Panc1 (cell line): ENCODE measurements at regions not wholly inside any gene's neighbourhood (a gene's known extent, or its start where the extent isn't known, plus 50 kb on each side); places are given as distances from the start of the nearest gene placed in this dataset.

ENCODE experiments used
- CTCF ChIP-seq: fragments of 450-650 bp; IDR thresholded peaks from 2 replicates; pipeline ENCODE4 v1.5.1; 2017; ENCODE audit warnings: mild to moderate bottlenecking
- POLR2AphosphoS5 ChIP-seq: IDR thresholded peaks from 2 replicates; pipeline ENCODE4 v1.6.1; 2012; ENCODE audit warnings: mild to moderate bottlenecking, low read depth, low read length, moderate library complexity

- TF ChIP-seq CTCF (no peak), POLR2AphosphoS5 (no peak)
These were observed 166.6 kb downstream of the DIRAS2 start for GRCh38 chr9:90476058-90476457.
